A549 (cell line): ENCODE measurements at regions not wholly inside any gene's neighbourhood (a gene's known extent, or its start where the extent isn't known, plus 50 kb on each side); places are given as distances from the start of the nearest gene placed in this dataset.
"Not testable (repeated sequence)": the region's sequence is repeated elsewhere in the genome, so short reads cannot be mapped to it uniquely, and the experiment has no call there.

Experiments
- ATAC-seq, 2 experiments: fragments of 200-7000 bp in 1 of 2; fragments of >200 bp in 1 of 2; cut with Nextera tagmentation in 1 of 2; cut with Tn5 transposase in 1 of 2; 3 replicates each; pipeline versions ENCODE4 v1.8.0 to v1.9.1; 2018 to 2020; ENCODE audit warnings: mild to moderate bottlenecking in 1 of 2, moderate library complexity in 1 of 2
- CTCF ChIA-PET: fragments of 300-600 bp; sonication (Branson Sonifier 250); formaldehyde crosslinking; extraction: SDS; loops from one replicate; lab custom pipeline; 2021; ENCODE audit warnings: antibody characterized with exemption, inconsistent platforms; lab: Yijun Ruan, JAX
- POLR2A ChIA-PET: fragments of 350-600 bp; formaldehyde crosslinking; extraction: SDS; loops from one replicate; lab custom pipeline; 2021; ENCODE audit warnings: antibody characterized with exemption, inconsistent platforms; lab: Yijun Ruan, JAX
- DNase-seq, 2 experiments: peaks; one replicate each; pipeline versions ENCODE4 v3.0.0 to v3.0.0-alpha.2; 2011 to 2016; ENCODE audit warnings: low read depth in 1 of 2, low spot score in 1 of 2
- FAIRE-seq: peaks from 2 replicates; lab custom pipeline; 2011; peaks lifted over from hg19 to GRCh38; lab: Jason Lieb, UNC
- H3K27ac ChIP-seq, 2 experiments: fragments of >200 bp; sonication (Bioruptor Twin); formaldehyde crosslinking; 3 replicates each; pipeline ENCODE4 v1.5.1; 2016 to 2017
- H3K4me1 ChIP-seq: fragments of >200 bp; sonication (Bioruptor Twin); formaldehyde crosslinking; 3 replicates; pipeline ENCODE4 v1.6.1; 2016
- H3K4me2 ChIP-seq: fragments of >200 bp; sonication (Bioruptor Twin); formaldehyde crosslinking; 3 replicates; pipeline ENCODE4 v1.6.1; 2016
- H3K4me3 ChIP-seq: fragments of >200 bp; sonication (Bioruptor Twin); formaldehyde crosslinking; 3 replicates; pipeline ENCODE4 v1.5.1; 2016
- H3K9me3 ChIP-seq: fragments of >200 bp; sonication (Bioruptor Twin); formaldehyde crosslinking; 3 replicates; pipeline ENCODE4 v1.6.1; 2016
- CBX2 ChIP-seq: fragments of 200-600 bp; sonication (generic); IDR thresholded peaks from 2 replicates; pipeline ENCODE4 v1.6.1; 2016; ENCODE audit warnings: low read depth, mild to moderate bottlenecking, borderline replicate concordance
- CBX8 ChIP-seq: fragments of 200-600 bp; sonication (generic); IDR thresholded peaks from 2 replicates; pipeline ENCODE4 v1.6.1; 2016
- CEBPB ChIP-seq, 2 experiments: fragments of >200 bp in 1 of 2; sonication (Bioruptor Twin) in 1 of 2; formaldehyde crosslinking in 1 of 2; IDR thresholded peaks; 2 replicates each; pipeline ENCODE4 v1.6.1; 2012 to 2016
- CHD2 ChIP-seq: fragments of 150-350 bp; IDR thresholded peaks from 2 replicates; pipeline ENCODE4 v1.6.1; 2014; ENCODE audit warnings: low read length; ENCODE audit not compliant: partially characterized antibody
- CHD4 ChIP-seq: fragments of 200-600 bp; sonication (generic); IDR thresholded peaks from 2 replicates; pipeline ENCODE4 v1.6.1; 2016; ENCODE audit warnings: antibody characterized with exemption, mild to moderate bottlenecking, borderline replicate concordance
- EHF ChIP-seq: fragments of 250-450 bp; sonication (Bioruptor Pico); IDR thresholded peaks from 2 replicates; pipeline ENCODE4 v1.5.0; 2020; ENCODE audit warnings: mild to moderate bottlenecking
- FOSL2 ChIP-seq, 2 experiments: fragments of 450-650 bp in 1 of 2; fragments of >200 bp in 1 of 2; sonication (Bioruptor Twin) in 1 of 2; formaldehyde crosslinking; IDR thresholded peaks; 2 replicates each; pipeline versions ENCODE4 v1.5.0 to v1.6.1; 2016 to 2020; ENCODE audit warnings: mild to moderate bottlenecking in 1 of 2, moderate library complexity in 1 of 2
- HOXB5 ChIP-seq: fragments of 250-450 bp; sonication (Bioruptor Pico); IDR thresholded peaks from 2 replicates; pipeline ENCODE4 v1.5.0; 2020; ENCODE audit warnings: mild to moderate bottlenecking, moderate library complexity
- JUNB ChIP-seq: fragments of >200 bp; sonication (Bioruptor Twin); formaldehyde crosslinking; IDR thresholded peaks from 2 replicates; pipeline ENCODE4 v1.6.1; 2016
- KDM5A ChIP-seq: fragments of 200-600 bp; sonication (generic); IDR thresholded peaks from 2 replicates; pipeline ENCODE4 v1.6.1; 2016; ENCODE audit warnings: antibody characterized with exemption, mild to moderate bottlenecking
- MAFK ChIP-seq: fragments of 450-650 bp; IDR thresholded peaks from 2 replicates; pipeline ENCODE4 v1.6.1; 2014; ENCODE audit not compliant: partially characterized antibody
- NFE2L2 ChIP-seq: fragments of 150-350 bp; conservative IDR thresholded peaks from 2 replicates; pipeline ENCODE4 v1.6.1; 2014; ENCODE audit warnings: low read length
- POLR2A ChIP-seq: IDR thresholded peaks from 2 replicates; pipeline ENCODE4 v1.6.1; 2012; ENCODE audit warnings: mild to moderate bottlenecking, low read length
- SREBF2 ChIP-seq: fragments of 450-650 bp; IDR thresholded peaks from 2 replicates; pipeline ENCODE4 v1.6.1; 2014; ENCODE audit warnings: mild to moderate bottlenecking, moderate library complexity
- ZC3H11A ChIP-seq: fragments of 450-650 bp; IDR thresholded peaks from 2 replicates; pipeline ENCODE4 v1.6.1; 2014; ENCODE audit warnings: antibody characterized with exemption, mild to moderate bottlenecking
- ZFP36 ChIP-seq: fragments of 450-650 bp; IDR thresholded peaks from 2 replicates; pipeline ENCODE4 v1.6.1; 2014; ENCODE audit warnings: borderline replicate concordance; ENCODE audit not compliant: partially characterized antibody
- ZNF302 ChIP-seq: fragments of 250-450 bp; sonication (Bioruptor Pico); IDR thresholded peaks from 2 replicates; pipeline ENCODE4 v1.9.0; 2021; ENCODE audit warnings: inconsistent platforms, mild to moderate bottlenecking, moderate library complexity
- ZSCAN20 ChIP-seq: fragments of 250-450 bp; sonication (Bioruptor Pico); IDR thresholded peaks from 2 replicates; pipeline ENCODE4 v1.8.0; 2022; ENCODE audit warnings: mild to moderate bottlenecking, moderate library complexity
- WGBS: methylation state at CpG from one replicate; pipeline ENCODE4 v1.1.6; 2017; ENCODE audit errors: missing lambda C conversion rate; 5-methylcytosine and 5-hydroxymethylcytosine counted together
- TF ChIP-seq, protein P1 (sequence below): IDR thresholded peaks from 2 replicates; pipeline ENCODE4 v1.6.1; 2012
- TF ChIP-seq, protein P2 (sequence below): IDR thresholded peaks from 2 replicates; pipeline ENCODE4 v1.6.1; 2012; ENCODE audit warnings: low read depth, borderline replicate concordance

DNA sequence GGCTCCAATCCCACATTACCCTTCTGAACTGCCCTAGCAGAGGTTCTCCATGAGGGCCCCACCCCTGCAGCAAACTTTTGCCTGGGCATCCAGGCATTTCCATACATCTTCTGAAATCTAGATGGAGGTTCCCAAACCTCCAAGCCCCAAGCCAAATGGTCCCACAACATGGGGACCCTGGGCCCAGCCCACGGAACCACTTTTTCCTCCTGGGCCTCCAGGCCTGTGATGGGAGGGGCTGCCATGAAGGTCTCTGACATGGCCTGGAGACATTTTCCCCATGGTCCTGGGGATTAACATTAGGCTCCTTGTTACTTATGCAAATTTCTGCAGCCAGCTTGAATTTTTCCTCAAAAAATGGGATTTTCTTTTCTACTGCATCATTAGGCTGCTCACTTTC lies 156.7 kb upstream of the HDDC2 start:
- FAIRE-seq, CTCF ChIA-PET, H3K4me2 ChIP-seq, ATAC-seq, H3K4me1 ChIP-seq, H3K27ac ChIP-seq, DNase-seq, POLR2A ChIA-PET, H3K9me3 ChIP-seq, H3K4me3 ChIP-seq: not testable (repeated sequence)
- TF ChIP-seq ZFP36, result peak; percentile 18
- WGBS, result 0% methylated on average over 1 of the region's 1 CpG

DNA sequence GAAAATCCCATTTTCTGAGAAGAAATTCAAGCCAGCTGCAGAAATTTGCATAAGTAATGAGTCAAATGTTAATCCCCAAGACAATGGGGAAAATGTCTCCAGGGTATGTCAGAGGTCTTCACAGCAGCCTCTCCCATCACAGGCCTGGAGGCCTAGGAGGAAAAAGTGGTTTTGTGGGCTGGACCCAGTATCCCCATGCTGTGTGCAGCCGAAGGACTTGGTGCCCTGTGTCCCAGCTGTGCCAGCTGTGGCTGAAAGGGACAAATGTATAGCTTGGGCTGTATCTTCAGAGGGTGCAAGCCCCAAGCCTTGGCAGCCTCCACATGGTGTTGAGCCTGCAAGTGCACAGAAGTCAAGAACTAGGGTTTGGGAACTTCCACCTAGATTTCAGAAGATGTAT lies 163.6 kb upstream of the HDDC2 start:
- CTCF ChIA-PET, result interaction anchor here (0.9 to 1.2 kb wide), 2 partner anchors 15 to 70 kb away, joined by 3 read pairs; no protein-coding TSS in a partner anchor
- H3K4me1 ChIP-seq, H3K4me2 ChIP-seq, POLR2A ChIA-PET, ATAC-seq, DNase-seq, H3K27ac ChIP-seq, H3K9me3 ChIP-seq, FAIRE-seq, H3K4me3 ChIP-seq: not testable (repeated sequence)
- 0% methylated on average over 1 of the region's 1 CpG for WGBS

DNA sequence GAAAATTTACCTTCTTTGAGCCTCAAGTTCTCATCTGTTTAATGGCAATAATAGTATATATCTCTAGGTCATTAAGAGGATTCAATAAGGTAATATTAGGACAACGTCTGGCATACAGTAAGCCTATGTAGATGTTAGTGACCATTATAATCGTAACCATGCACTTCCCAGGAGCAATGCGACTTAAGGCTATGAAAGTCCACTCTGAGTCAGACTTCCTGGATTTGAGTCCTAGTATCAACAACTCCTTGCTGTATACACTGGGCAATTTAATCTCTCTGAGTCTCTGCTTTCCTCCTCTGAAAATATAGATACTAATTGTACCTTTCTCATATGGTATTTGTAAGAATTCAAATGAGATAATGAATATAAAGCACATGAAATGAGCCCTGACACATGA lies 168.1 kb upstream of the HDDC2 start:
- no peak overlapping the region for H3K27ac ChIP-seq
- H3K9me3 ChIP-seq, result no peaks in the 10 kb centered on the region
- no peak for DNase-seq
- no peak overlapping the region for H3K4me3 ChIP-seq
- TF ChIP-seq ZNF302 (CRISPR knock-in tag) (no peak), CHD2 (no peak), ZSCAN20 (CRISPR knock-in tag) (no peak), CBX2 (no peak), FOSL2 (IDR thresholded peaks at IDR 0.05) (no peak), FOSL2 (CRISPR knock-in tag; IDR thresholded peaks at IDR 0.05) (no peak), EHF (CRISPR knock-in tag) (no peak), KDM5A (no peak), JUNB (no peak), CBX8 (no peak), CHD4 (no peak), ZC3H11A (no peak), NFE2L2 (no peak), HOXB5 (CRISPR knock-in tag) (no peak), SREBF2 (no peak), POLR2A (no peak), MAFK (no peak)
- TF ChIP-seq, protein P1, sequence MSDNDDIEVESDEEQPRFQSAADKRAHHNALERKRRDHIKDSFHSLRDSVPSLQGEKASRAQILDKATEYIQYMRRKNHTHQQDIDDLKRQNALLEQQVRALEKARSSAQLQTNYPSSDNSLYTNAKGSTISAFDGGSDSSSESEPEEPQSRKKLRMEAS, result no peak
- TF ChIP-seq, protein P2, sequence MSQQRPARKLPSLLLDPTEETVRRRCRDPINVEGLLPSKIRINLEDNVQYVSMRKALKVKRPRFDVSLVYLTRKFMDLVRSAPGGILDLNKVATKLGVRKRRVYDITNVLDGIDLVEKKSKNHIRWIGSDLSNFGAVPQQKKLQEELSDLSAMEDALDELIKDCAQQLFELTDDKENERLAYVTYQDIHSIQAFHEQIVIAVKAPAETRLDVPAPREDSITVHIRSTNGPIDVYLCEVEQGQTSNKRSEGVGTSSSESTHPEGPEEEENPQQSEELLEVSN, result no peak
- ChIA-PET CTCF (no interaction called here), POLR2A (no interaction called here)
- H3K4me2 ChIP-seq, result no peak overlapping the region
- FAIRE-seq, result no peak
- ATAC-seq, result no peak
- H3K4me1 ChIP-seq, result no peaks in the 10 kb centered on the region
- WGBS, result 0% methylated on average over 3 of the region's 3 CpGs

DNA sequence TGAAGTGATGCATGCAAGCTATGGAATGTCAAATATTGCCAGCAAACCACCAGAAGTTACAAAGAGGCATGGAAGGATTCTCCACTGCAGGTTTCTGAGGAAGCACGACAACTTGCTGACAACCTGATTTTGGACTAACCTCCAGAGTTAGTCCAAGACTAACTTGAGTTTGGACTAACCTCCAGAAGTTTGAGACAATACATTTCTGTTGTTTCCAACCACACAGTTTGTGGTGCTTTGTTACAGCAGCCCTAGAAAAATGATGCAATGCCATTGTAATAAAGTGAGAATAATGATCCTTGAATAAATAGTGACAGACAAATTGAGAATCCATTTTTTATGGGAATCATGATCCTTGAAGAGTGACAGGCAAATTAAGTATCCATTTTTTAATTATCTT lies 169.9 kb upstream of the HDDC2 start:
- WGBS, result 0% methylated on average over 1 of the region's 1 CpG
- DNase-seq, result no peak

More for the DNA sequence above, 169.9 kb upstream of the HDDC2 start:
- no peak for ATAC-seq
- no peak overlapping the region for H3K27ac ChIP-seq
- TF ChIP-seq POLR2A (no peak), ZNF302 (CRISPR knock-in tag) (no peak), NFE2L2 (no peak), CEBPB (IDR thresholded peaks at IDR 0.05) (no peak), FOSL2 (IDR thresholded peaks at IDR 0.05) (no peak), FOSL2 (CRISPR knock-in tag; IDR thresholded peaks at IDR 0.05) (no peak), CHD4 (no peak), HOXB5 (CRISPR knock-in tag) (no peak), EHF (CRISPR knock-in tag) (no peak)
- TF ChIP-seq, all 56 proteins: peak for 0
- ChIA-PET CTCF (no interaction called here), POLR2A (no interaction called here)
- no peaks in the 10 kb centered on the region for H3K9me3 ChIP-seq
- FAIRE-seq, result no peak
- H3K4me1 ChIP-seq, result no peaks in the 10 kb centered on the region
- H3K4me2 ChIP-seq, result no peak overlapping the region
- H3K4me3 ChIP-seq, result no peak overlapping the region
